ENCODE measurements at regions not wholly inside any gene's neighbourhood (a gene's known extent, or its start where the extent isn't known, plus 50 kb on each side); places are given as distances from the start of the nearest gene placed in this dataset.

DNA sequence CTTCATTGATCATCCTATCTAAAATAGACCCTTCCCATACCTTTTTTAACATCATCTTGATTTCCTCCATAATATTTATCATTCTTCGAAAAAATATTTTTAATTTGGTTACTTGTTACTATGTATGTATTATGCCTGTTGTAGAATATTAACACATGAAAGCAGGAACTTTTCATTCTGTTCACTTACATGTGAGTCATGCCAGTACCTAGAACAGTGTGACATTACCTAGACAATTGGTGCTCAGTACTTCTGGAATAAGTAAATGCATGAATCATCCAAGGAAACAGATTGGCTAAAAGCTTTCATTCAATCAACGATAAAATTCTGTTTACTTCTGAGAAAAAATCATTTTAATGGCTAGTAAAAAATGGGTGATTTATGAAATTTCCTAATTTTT lies 76.4 kb downstream of the CXXC4 start:
- DNase-seq: no peak

DNA sequence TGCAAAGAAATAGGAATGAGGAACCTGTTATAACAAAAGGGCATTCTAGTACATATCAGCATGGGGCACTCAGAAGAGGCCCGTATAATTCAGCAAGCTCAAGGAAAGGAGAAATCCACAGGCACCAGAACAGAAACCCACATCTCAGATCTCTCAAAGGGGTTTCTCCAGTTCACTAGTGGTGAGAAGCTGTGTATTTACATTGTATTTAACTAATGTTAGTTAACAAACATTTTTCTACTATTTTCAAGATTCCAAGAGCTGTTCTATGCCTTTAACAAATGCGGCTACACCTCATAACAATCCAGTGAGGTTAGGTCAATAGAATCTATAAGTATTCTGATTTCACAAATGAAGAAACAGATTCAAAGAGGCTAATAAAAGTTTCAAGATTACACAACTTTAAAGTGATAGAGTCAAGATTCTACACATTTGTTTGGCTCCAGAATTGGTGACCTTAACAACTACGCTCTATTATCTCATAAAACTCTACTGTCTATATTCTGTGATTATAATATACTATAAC lies 77.3 kb downstream of the CXXC4 start:
- no peak for DNase-seq

DNA sequence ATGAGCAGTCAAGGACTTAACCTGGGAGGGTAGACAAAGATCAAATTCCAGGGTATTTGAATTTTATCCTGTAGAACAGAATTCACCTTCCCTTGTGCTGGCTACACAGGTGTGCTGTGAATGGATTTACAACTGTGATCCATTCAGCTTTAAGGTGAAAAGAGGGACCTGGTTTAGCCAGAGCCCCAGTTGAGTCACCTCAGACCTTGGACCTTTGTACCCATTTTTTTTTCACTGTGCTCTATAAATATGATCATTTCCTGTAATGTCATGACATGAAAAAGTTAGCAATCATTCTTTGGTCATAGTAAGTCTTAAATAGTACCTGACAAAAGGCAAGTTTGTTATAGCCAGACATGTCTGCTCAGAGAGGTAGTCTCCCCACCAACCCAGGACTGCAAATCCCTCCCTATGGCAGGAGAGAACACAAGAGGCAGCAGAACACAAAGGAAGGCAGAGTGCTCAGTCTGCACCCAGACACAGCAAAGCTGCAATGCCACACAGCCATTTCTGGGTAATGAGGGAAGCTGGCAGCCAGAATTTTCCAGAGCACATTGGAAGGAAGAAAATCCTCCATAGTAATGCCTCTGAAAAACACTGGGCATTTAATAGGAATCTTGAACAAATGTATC lies 77.9 kb downstream of the CXXC4 start:
- DNase-seq: no peak

DNA sequence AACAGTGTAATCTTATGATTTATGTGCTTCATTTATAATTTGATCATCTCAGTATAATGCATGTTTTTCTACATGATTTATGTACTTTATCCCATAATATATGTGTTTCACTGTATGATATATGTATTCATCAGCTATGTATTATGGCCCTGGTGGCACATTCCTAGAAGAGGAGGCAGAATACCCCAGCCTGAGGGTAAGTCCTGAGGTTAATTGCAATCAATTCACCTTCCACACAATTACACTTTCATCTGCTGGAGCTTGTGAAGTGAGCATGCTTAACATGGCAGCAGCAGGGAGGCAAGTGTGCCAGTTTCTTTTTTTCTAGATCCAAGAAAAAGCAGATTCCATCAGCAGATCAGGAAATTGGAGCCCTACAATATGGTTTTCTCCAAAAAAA lies 81.2 kb downstream of the CXXC4 start:
- no peak for DNase-seq

DNA sequence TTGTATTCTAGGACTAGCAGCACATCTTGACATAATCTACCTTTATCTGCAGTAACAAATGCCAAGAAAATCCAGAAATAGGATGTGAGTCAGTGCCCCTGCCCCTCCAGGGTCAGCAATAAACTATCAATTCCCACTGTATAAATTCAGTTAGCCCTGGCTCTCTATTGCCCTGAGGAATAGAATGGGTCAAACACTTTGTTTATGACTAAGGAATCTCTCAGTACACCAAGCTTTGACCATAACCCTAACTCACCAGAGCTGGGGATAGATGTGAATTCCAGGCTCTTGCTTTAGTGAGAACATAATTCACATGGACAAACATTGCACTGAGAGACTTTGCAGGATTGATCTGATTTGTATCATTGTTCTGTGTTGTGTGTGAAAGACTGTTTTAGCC lies 82.3 kb downstream of the CXXC4 start:
- DNase-seq: no peak

DNA sequence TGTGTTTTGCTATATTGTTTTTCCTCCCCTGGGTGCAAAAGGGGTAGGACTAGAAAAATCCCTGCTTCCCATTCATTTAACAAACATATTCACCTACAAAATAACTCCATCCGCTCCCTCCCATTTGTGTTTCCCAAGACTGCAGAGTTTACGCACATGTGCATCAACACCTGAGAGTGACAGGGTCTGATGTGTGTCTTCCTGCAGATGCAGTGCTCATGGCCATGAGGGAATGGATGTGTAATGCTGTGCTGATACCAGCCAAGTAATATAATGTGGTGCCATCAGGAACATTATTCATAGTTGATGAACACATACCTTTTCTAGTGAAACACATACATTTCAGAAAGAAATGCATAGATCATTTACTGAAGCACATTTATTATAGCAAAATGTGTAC lies 83.2 kb downstream of the CXXC4 start:
- DNase-seq: no peak

DNA sequence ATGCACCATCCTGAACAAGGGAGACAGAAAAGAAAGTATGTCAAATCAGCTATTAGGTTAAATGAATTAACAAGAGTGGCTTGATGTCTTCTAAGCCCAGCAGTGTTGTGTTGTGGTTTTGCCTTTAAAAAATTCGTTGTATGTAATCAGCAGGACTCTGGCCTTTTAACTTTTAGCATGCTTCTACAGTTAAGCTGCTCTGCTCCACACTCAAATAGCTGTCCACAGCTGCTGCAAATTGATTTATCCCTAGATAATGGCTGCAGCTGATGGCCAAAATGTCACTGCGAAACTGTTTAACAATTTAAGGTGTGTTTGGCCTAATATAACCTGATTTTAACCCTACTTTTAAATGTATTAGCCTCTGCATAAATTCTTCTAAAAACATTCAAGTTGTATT lies 85.8 kb downstream of the CXXC4 start:
- no peak for DNase-seq

DNA sequence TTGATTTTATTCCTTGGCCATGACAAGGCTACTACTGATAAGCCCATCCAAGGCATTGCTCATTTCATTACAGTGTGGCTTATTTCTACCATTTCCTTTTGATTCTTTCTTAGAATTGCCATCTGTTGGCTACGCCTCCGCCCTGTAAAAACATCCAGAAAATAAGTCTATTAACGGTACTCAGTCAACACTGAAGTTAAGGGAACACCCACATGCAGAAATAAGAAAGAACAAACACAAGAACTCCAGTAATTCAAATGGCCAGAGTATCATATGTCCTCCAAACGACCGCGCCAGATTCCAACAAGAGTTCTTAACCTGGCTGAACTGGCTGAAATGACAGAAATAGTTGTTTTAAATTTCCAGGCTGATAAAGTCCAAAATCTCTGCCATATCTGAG lies 90.3 kb downstream of the CXXC4 start:
- DNase-seq: no peak

DNA sequence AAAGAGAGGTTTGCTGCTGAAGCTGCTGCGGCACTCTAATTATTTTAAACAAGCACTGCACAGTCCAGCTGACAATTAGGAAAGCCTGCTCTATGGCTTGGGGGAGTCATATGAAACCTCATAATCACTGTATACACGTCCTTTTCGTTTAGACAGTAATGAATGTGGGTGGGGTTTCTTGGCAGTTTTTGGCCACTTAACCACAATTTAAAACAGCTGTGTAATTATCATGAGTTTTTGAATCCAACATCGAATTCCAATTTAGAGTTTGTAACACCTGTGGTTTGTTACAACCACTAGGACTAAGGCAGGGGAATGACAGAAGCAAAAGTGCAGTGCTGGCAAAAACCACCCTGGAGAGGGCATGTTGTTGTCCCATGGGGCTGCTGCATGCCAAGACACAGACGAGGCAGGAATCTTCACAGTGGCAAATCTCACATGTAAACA lies 99.5 kb downstream of the CXXC4 start:
- DNase-seq: peak; percentile 75

DNA sequence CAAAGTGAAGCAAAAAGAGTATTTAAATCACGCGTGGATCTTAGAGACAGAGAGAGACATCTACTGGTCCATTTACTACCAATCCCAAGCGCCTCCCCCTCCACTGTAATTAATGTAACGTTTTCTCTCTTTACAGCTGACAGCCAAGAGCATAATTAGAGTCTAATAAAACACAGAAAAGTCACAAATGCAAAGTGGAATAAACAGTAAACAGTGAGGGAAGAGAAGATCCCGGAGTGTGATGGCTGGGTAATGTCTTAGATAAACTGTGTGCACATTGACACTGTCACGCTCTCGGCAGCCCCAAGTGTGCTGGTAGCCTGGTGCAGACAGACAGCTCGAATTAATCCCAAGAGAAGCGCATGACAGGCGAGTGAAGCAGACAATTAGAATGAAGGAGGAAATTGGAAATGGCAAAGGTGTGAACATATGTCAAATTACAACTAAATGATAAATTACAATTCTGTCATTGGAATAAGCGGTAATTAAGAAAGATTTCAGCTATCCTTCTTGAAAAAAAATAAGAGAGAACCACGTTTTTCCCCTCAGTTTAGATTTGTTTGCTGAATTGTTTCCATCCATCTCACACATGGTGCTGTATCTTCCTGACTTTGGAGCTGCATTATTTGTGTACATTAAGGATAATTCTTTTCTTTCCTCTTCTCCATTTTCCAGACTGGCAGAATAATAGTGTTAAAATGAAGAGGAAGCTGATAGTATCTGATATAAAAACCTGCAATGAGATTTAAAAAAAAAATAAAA lies 100.1 kb downstream of the CXXC4 start:
- DNase-seq: peak; percentile 79

DNA sequence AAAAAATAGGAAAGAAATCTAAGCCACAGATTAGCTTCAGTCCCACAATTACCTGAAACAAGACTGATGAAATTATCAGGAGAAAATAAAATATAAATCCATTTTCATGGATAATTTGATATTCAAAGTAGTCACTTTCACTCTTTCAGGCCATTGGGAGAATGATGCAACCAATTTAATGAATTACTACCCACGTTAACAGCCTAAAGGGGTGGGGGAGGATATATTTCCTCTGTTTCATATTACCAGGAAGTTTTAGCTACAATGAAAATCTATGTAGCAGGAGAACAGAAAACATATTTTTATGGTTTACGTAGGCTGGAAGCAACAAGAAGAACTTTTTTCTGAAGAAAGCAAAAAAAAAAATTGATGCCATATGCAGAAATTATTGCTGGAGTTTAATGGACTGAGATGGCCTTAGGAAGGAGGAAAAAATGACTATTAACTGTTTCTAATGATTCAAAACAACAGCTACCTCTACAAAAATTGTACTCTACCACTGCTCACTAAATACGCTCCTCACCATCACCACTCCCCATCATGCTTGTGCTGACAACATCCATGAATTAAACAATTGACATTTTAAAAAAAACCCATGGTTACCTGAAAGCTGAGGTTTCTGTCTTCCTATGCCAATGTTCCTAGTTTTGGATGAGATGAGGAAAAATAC lies 100.9 kb downstream of the CXXC4 start:
- DNase-seq: no peak

DNA sequence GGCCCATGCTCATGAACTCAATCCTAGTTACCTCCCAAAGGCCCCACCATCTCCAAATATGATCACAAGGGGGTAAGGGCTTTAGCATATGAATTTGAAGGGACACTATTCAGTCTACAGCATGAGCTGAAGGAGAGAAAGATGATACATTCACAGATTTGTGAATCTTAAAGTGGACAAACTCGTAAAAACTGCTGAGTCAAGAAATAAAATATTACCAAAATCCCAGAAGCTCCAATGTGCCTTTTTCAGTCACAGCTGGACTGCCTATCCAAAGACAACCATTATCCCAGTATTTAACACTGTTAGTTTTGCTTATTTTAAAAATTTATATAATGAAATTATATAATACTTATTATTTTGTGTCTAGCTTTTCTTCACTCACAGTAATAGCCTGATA lies 109.0 kb downstream of the CXXC4 start:
- DNase-seq: no peak

DNA sequence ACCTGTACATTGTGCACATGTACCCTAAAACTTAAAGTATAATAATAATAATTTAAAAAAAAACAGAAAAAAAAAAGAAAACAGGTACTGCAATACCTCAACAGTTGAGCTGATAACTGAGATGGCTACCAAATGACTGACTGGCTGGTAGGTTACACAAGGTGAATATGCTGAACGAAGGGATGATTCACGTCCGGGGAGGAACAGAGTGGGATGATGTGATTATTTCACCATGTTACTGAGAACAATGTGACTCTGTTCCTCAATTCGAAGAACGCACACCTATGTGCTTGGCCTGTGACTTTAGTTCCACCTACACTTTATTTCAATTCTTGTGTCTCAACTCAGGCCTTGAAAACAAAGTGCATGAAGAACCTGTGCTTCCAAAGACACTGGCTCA lies 111.7 kb downstream of the CXXC4 start:
- DNase-seq: no peak

DNA sequence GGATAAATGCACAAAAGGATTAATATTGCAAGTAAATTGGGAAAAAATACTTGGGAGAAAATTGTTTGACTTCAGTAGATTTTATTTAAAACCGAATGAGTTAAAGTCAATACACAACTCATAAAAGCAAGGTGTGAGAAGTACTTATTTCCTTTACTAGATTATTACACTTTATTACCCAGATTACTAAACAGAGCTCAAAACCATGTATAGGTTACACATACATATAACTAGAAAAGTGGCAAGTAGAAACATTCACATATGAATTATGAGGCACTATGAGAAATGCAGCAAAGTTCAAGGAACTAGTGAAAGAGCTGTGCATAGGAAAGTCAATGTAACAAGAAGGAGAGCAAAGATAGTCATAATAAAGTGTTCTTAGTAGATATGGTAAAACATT lies 113.0 kb downstream of the CXXC4 start:
- no peak for DNase-seq

DNA sequence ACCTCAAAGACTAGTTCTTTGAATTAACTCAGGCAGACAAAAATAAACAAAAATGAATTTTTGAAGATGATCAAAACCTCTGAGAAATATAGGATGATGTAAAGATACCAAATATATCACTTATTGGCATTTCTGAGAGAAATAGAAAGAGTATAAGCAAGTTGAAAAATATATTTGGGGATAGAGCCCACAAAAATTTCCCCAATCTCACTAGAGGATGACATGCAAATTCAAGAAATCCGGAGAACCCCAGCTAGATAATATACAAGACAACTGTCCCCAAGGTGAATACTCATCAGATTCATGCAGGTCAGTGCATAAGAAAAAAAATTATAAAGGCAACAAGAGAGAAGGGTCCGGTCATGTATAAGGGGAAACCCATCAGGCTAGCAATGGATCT lies 129.1 kb downstream of the CXXC4 start:
- no peak for DNase-seq

DNA sequence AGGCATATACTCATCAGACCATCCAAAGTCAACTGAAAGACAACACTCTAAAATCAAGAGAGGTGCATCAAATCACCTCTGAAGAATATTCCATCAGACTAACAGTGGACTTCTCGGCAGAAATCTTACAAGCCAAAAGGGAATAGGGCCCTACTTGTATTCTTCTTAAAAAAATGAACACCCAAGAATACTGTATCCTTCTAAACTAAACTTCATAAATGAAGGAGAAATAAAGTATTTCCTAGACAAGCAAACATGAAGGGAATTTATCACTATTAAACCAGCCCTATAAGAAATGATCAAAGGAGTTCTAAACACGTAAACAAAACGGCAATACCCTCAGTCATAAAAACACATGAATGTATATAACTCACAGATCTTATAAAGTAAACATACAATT lies 141.2 kb downstream of the CXXC4 start:
- DNase-seq: no peak

DNA sequence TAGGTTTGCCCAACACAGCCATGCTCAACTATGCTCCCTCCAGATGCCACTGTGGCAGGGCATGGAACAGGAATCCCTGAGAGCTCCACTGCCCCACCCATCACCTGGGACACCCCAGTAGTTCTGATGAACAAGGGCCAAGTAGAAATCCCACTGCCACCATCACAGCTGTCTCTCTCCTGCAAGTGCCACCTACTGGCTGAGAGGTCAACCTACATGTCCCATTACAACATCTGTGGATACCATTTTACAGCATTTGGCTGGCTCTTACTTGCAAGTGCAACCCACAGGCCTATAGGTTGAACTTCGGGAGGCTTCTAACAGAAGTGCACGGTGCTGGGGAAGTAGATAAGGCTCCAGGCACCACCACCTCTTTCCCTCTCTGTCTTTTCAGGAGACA lies 142.5 kb downstream of the CXXC4 start:
- DNase-seq: no peak

DNA sequence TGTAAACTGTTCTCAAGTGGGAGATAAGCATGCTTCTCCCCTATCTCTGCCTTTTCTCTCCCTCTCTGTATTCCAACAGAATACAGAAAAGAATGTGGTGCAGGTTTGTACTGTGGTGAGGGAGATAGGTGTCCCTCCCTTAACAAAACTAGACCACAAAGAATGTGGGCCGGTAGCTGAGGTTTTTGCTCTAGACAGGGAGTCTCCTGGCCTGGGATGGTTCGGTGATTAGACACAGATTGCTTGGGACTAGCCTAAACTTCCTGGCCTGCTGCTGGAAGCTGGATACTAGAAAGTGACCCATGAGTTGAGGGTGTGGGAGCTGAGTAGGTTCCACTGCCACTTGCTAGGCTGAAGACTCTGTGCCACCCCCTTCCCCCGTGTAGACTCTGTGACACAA lies 143.0 kb downstream of the CXXC4 start:
- no peak for DNase-seq

DNA sequence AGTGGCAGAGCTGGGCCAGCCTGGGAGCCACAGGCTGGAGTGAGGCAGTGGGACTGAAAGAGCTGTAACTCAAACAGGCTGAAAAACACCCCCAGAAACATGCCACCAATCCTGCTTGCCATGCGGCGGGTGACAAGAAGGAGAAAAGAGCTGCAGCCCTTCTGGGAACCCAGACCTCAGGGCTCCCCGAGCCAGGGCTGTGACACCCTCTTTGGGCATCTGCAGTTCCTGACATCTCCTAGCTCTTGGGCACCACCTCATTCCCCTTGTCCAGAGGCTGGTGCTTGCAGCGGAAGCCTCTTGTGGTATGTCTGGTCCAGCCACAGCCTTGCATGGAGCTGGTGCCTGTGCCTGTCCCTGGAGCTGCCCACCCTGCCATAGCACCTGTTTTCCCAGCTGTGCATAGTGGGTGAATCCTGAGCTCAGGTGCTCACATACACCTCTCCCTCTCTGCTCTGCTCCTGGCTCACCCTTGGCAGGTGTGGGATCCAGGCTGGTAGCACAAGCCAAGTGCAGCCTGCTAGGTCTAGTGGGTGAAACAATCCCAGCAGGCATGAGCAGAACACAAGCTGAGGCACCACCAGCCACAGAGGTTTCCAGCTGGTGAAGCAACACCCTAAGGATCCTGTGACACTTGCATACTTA lies 149.0 kb downstream of the CXXC4 start:
- DNase-seq: no peak

DNA sequence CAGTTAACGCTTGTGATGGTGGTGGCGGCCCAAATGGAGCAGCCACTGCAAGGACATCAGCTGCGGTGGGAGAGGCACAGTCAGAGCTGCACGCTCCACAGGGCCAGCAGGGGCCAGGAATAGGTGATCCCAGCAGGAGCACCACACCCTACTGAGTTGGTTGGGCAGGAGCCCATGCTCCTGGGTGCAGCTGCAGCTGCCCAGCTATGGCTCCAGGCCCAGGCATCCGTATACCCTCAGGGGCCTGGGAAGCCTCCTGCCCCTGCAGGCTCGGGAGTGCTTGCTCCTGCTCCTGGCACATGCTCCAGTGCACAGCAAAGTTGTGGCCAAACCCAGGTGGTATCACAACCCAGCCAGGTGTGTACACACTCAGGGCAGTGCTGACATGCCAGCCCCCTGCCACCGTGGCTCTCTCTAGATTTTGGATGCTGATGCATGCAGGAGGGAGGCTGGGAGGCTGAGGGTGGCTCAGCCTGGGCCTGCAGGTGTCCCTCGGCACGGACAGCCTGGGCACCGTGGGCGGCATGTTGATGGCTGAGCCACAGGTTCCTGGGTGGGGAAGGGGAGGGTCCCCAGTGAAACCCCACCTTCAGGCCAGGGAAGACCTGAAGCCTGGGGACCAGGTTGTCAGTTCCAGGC lies 150.2 kb downstream of the CXXC4 start:
- no peak for DNase-seq

DNA sequence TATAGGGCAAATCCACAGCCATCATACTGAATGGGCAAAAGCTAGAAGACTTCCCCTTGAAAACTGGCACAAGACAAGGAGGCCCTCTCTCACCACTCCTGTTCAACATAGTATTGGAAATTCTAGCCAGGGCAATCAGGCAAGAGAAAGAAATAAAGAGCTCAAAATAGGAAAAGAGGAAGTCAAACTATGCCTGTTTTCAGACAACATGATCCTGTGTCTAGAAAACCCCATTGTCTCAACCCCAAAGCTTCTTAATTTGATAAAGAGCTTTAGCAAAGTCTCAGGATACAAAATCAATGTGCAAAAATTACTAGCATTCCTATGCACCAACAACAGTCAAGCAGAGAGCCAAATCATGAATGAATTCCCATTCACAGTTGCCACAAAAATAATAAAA lies 160.3 kb downstream of the CXXC4 start:
- DNase-seq: no peak

DNA sequence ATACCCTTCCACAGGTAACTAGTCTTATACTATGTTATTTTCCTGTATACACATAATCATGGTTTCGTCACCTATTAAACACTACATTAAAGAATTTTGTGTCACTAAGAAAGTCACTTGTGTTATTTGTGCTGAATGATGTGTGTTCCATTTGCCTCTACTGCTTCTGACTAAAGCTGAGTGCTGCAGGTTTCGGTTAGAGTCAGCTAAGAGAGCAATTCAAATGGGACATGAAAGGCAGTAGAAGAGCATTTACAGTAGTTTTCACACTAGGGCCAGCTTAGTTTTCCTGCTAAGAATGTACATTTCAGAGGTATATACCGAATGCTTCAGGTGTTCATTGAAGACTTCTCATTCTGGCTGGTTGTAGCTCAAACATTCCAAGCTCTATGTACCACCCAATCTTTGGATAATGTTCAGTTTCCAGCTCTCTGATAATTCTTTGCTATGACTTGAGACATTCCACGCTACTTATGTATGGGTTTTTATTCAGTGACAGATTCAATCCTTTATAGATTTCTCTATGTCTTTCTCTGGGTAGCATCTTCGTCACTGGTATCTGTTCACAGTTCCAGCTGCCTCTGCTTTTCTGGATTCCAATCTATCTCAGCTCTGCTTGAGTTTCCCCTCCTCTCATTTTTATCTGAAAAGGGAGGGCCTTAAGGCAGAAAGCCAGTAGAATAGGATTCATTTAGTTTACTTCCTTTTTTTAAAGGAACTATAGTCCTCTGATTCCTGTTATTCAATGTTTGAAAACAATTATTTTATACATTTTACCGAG lies 164.4 kb downstream of the CXXC4 start:
- DNase-seq: no peak
